ENCODE measurements at regions not wholly inside any gene's neighbourhood (a gene's known extent, or its start where the extent isn't known, plus 50 kb on each side); places are given as distances from the start of the nearest gene placed in this dataset.

- Histone ChIP-seq H2BK15ac (ENCODE audit: low read depth, low read length) (no peak overlapping the region), H2BK5ac (ENCODE audit: low read depth, low read length, poor library complexity, severe bottlenecking) (no peak overlapping the region), H3K4ac (ENCODE audit: low read depth, low read length) (no peak overlapping the region), H3K27me3 (ENCODE audit: control insufficient read depth, insufficient read depth, low read length) (peaks cover 3% of the 10 kb centered on the region; the same call in 1 of the 2 replicates), H4K8ac (ENCODE audit: low read depth in 2 of 2, low read length in 2 of 2) (no peak overlapping the region), H3K4me2 (ENCODE audit: low read depth, low read length) (no peak overlapping the region), H3K9me3 (ENCODE audit: control insufficient read depth, insufficient read depth, low read length) (no peaks in the 10 kb centered on the region), H2AK9ac (replicated peaks; ENCODE audit: low read depth, low read length, poor library complexity) (no peak overlapping the region), H2AFZ (replicated peaks; ENCODE audit: low read length, poor library complexity) (no peak overlapping the region), H3K4me3 (ENCODE audit: insufficient read depth, low read depth, low read length) (no peak overlapping the region), H2BK20ac (ENCODE audit: low read depth, low read length) (no peak overlapping the region), H3K23ac (ENCODE audit: low read depth, low read length) (no peak overlapping the region), H3K36me3 (ENCODE audit: control insufficient read depth, insufficient read depth, low read length) (no peaks in the 10 kb centered on the region), H4K20me1 (ENCODE audit: insufficient read depth, low read length) (no peaks in the 10 kb centered on the region), H4K91ac (ENCODE audit: insufficient read depth, low read depth, low read length) (no peak overlapping the region), H3K18ac (ENCODE audit: low read depth, low read length) (no peak overlapping the region), H3K79me1 (ENCODE audit: low read depth in 1 of 2, low read length in 2 of 2) (no peaks in the 10 kb centered on the region), H3K56ac (ENCODE audit: extremely low read depth, insufficient read depth, low read length) (no peak overlapping the region), H4K5ac (ENCODE audit: low read depth, low read length) (no peak overlapping the region), H3K9me1 (ENCODE audit: insufficient read depth, low read length) (no peaks in the 10 kb centered on the region), H3K9ac (ENCODE audit: low read depth, low read length) (no peak overlapping the region), H2BK120ac (ENCODE audit: low read depth, low read length) (no peak overlapping the region), H3K14ac (replicated peaks; ENCODE audit: low read depth, low read length) (no peak overlapping the region), H2AK5ac (ENCODE audit: low read depth, low read length) (no peak overlapping the region), H3K4me1 (ENCODE audit: control insufficient read depth, insufficient read depth, low read length) (no peaks in the 10 kb centered on the region), H3K27ac (ENCODE audit: insufficient read depth, low read length) (no peak overlapping the region)
- TF ChIP-seq NFE2L2 (IDR thresholded peaks at IDR 0.05; ENCODE audit: low read depth, low read length) = no peak
- TF ChIP-seq RCOR1 (IDR thresholded peaks at IDR 0.05; ENCODE audit: insufficient replicate concordance, low read length) = no peak
- TF ChIP-seq, protein P1, sequence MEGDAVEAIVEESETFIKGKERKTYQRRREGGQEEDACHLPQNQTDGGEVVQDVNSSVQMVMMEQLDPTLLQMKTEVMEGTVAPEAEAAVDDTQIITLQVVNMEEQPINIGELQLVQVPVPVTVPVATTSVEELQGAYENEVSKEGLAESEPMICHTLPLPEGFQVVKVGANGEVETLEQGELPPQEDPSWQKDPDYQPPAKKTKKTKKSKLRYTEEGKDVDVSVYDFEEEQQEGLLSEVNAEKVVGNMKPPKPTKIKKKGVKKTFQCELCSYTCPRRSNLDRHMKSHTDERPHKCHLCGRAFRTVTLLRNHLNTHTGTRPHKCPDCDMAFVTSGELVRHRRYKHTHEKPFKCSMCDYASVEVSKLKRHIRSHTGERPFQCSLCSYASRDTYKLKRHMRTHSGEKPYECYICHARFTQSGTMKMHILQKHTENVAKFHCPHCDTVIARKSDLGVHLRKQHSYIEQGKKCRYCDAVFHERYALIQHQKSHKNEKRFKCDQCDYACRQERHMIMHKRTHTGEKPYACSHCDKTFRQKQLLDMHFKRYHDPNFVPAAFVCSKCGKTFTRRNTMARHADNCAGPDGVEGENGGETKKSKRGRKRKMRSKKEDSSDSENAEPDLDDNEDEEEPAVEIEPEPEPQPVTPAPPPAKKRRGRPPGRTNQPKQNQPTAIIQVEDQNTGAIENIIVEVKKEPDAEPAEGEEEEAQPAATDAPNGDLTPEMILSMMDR (conservative IDR thresholded peaks at IDR 0.05; ENCODE audit: low read depth, low read length) = no peak
- no peak for TF ChIP-seq CHD1 (IDR thresholded peaks at IDR 0.05; ENCODE audit: low read depth, low read length)
- no peak for TF ChIP-seq CEBPB (IDR thresholded peaks at IDR 0.05; ENCODE audit: low read depth, low read length)
- TF ChIP-seq RFX5 (IDR thresholded peaks at IDR 0.05; ENCODE audit: low read depth, low read length) = no peak
- no peak for TF ChIP-seq RAD21 (IDR thresholded peaks at IDR 0.05; ENCODE audit: low read length)
- no peak for TF ChIP-seq MXI1 (IDR thresholded peaks at IDR 0.05; ENCODE audit: borderline replicate concordance, low read depth, low read length)
- no peak for TF ChIP-seq SMC3 (IDR thresholded peaks at IDR 0.05; ENCODE audit: low read depth, low read length)
- TF ChIP-seq, protein P2, sequence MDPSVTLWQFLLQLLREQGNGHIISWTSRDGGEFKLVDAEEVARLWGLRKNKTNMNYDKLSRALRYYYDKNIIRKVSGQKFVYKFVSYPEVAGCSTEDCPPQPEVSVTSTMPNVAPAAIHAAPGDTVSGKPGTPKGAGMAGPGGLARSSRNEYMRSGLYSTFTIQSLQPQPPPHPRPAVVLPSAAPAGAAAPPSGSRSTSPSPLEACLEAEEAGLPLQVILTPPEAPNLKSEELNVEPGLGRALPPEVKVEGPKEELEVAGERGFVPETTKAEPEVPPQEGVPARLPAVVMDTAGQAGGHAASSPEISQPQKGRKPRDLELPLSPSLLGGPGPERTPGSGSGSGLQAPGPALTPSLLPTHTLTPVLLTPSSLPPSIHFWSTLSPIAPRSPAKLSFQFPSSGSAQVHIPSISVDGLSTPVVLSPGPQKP (IDR thresholded peaks at IDR 0.05; ENCODE audit: borderline replicate concordance, low read depth, low read length) = no peak
- no peak for TF ChIP-seq USF2 (IDR thresholded peaks at IDR 0.05; ENCODE audit: low read depth, low read length)
- TF ChIP-seq MAFK (IDR thresholded peaks at IDR 0.05; ENCODE audit: low read depth, low read length) = no peak
- TF ChIP-seq MAZ (IDR thresholded peaks at IDR 0.05; ENCODE audit: borderline replicate concordance, low read depth, low read length) = no peak
- no peak for TF ChIP-seq FOS (IDR thresholded peaks at IDR 0.05; ENCODE audit: low read depth, low read length)
- ChIA-PET CTCF (no interaction called here), POLR2A (ENCODE audit: unreplicated experiment) (no interaction called here)
- intact Hi-C loops (cut with micrococcal nuclease) = no loop called here
- dilution Hi-C loops (cut with HindIII; ENCODE audit: low sequenced_read_pairs, unreplicated experiment) = no loop called here
- BruUV-seq (replicated peaks) = no TSS peak
- DNase-seq = no peak
- in situ Hi-C loops (cut with MboI; ENCODE audit: low sequenced_read_pairs) = no loop called here
- WGBS, 2 experiments (ENCODE audit: extremely low coverage in 2 of 2, insufficient read length in 1 of 2) = no CpG with 5 or more reads among the region's 3 CpGs
- ATAC-seq (ENCODE audit: low read depth) = no peak
Measured at GRCh38 chr3:115499666-115500065, 123.6 kb upstream of the GAP43 start.
